ENCODE measurements at regions not wholly inside any gene's neighbourhood (a gene's known extent, or its start where the extent isn't known, plus 50 kb on each side); places are given as distances from the start of the nearest gene placed in this dataset.
"Not testable (repeated sequence)": the region's sequence is repeated elsewhere in the genome, so short reads cannot be mapped to it uniquely, and the experiment has no call there.

DNA sequence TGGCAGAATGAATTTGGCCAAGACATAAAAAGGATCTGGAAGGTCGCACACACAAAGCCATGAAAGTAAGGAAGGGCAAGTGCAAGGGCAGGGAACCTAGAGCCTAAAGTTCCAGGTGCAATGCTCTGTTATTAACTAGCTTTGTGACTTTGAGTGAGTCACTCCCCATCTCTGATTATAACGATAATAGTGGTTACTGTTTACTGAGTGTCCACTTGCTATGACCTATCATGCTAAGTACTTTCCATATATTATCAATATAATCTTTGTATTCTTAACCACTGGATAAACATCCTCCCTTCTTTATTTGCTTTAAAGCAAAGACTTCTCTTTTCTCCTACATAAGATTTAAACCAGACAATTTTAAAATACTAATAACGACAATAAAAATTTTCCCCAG is 504.6 kb upstream of the BRINP1 start:
- TF ChIP-seq, protein P1, sequence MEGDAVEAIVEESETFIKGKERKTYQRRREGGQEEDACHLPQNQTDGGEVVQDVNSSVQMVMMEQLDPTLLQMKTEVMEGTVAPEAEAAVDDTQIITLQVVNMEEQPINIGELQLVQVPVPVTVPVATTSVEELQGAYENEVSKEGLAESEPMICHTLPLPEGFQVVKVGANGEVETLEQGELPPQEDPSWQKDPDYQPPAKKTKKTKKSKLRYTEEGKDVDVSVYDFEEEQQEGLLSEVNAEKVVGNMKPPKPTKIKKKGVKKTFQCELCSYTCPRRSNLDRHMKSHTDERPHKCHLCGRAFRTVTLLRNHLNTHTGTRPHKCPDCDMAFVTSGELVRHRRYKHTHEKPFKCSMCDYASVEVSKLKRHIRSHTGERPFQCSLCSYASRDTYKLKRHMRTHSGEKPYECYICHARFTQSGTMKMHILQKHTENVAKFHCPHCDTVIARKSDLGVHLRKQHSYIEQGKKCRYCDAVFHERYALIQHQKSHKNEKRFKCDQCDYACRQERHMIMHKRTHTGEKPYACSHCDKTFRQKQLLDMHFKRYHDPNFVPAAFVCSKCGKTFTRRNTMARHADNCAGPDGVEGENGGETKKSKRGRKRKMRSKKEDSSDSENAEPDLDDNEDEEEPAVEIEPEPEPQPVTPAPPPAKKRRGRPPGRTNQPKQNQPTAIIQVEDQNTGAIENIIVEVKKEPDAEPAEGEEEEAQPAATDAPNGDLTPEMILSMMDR (conservative IDR thresholded peaks at IDR 0.05): no peak
- no peak overlapping the region for H3K27ac ChIP-seq

DNA sequence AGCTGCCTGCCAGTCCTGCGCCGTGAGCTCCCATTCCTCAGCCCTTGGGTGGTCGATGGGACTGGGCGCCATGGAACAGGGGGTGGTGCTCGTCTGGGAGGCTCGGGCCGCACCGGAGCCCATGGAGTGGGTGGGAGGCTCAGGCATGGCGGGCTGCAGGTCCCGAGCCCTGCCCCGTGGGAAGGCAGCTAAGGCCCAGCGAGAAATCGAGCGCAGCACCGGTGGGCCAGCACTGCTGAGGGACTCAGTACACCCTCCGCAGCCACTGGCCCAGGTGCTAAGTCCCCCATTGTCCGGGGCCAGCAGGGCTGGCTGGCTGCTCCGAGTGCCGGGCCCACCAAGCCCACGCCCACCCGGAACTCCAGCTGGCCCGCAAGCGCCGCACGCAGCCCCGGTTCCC is 501.0 kb upstream of the BRINP1 start:
- not testable (repeated sequence) for H3K27ac ChIP-seq

DNA sequence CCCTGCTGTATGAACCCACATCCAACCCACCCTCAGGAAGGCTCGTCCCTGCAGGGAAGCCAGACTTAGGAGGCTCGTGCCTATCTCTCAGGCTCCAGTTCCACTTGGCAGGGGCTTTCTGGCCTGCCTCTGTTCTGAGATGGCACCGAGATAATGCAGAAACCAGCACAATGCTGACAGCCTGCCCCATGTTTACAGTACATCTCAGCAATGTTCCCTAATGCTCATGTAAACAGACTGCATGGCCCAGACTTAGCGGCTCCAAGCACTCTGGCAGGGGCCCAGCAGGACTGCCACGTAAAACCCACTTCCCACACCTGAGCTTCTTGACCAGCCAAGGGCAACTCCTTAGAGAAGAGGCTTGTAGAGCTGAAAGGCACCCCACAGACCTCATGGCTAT is 499.5 kb upstream of the BRINP1 start:
- H3K27ac ChIP-seq: peak overlapping the region; percentile 57
- TF ChIP-seq, protein P1 (conservative IDR thresholded peaks at IDR 0.05): no peak

DNA sequence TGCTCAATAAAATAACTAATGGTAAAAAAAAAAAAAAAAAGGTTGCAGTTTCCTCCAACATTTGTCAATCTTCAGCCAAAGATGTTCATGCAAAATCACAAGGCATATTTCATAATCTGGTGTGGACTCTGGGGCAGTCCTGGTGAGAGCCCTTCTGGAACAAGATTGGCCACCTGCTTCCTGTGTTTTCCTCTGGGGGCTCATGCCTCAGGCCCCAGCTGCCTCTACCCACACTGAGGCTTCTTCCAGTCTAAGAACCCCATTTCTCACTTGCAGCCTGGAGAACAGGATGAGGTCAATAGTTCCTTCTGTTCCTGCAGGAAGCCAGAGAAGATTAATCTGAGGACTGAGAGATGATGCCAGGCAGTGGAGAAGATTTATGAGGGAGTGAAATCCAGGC is 492.6 kb upstream of the BRINP1 start:
- TF ChIP-seq, protein P1 (conservative IDR thresholded peaks at IDR 0.05): no peak

DNA sequence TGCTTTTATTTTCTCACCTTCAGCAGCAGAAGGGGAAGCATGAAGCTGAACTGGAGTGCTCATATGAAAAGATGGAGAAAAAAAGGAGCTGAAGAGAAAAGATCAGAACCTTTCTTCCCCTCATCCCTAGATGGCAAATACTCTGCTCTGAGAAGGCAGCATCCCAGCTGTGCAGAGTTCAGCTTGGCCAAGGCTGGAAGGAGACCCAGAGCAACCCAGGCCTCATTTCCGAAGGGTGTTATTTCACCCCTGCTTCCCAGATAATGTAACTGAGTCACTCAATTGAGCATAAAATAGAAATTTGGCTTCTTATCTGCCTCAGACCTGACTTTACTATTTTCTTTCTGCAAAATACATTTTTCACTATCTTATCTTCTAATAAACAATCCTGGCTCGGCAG is 489.9 kb upstream of the BRINP1 start:
- no peak overlapping the region for H3K27ac ChIP-seq
- TF ChIP-seq, protein P1 (conservative IDR thresholded peaks at IDR 0.05): no peak

More for the DNA sequence above, 492.6 kb upstream of the BRINP1 start:
- no peak overlapping the region for H3K27ac ChIP-seq

DNA sequence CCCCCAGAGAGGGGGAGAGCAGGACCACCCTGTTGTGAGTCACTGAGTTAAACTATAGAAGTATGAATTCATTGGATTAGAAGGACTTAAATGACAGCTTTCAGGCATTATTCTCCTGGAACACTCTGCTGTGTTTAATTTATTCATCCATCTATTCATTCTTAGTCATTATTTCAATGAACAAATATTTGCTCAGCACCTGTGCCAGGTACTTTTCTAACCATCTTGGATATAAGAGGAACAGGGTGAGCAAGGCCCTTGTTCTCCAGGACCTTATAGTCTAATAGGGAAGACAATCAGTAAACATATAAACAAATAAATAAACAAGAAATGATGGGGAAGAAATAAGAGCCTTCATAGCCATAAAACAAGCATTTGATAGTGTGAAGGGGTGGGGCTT is 483.9 kb upstream of the BRINP1 start:
- peak overlapping the region; percentile 41 for H3K27ac ChIP-seq
- TF ChIP-seq, protein P1 (conservative IDR thresholded peaks at IDR 0.05): no peak

DNA sequence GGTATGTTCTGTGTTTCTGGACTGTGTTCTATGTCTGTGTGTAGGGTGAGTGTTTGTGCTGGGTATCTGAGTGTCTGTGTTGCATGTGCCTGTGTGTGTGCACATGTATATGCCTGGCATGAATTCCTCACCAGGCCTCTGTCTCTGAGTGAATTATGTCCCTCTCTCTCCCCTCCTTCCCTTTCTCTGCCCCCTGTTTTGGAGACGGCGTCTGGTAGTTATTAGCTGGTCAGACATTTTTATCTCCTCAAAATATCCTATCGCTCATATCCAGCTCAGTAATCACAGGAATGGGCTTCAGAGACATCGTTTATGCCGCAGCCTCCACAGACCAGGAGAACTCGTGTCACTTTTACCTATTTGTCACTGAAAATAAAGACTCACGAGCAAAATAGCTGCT is 483.2 kb upstream of the BRINP1 start:
- TF ChIP-seq, protein P1 (conservative IDR thresholded peaks at IDR 0.05): no peak
- H3K27ac ChIP-seq: peak overlapping the region; percentile 41

DNA sequence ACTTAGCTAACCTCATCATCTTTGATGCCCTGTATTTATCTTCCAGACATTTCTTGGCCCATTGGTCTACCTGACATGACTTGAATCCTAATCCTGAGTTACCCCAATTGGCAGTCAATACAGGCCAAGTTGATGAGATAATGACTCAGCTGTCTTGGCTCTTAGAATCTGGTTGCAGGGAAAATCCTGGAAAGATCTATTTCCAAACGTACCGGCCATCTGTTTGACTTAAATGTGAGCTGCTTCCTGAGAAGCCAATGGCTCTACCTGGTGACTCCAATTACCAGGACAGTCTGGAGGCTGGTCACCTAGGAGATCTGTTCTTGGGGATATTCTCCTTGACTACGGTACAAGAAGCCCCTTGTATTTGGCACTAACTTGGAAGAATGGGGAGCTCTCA is 475.2 kb upstream of the BRINP1 start:
- TF ChIP-seq, protein P1 (conservative IDR thresholded peaks at IDR 0.05): no peak
- no peak overlapping the region for H3K27ac ChIP-seq

Data from VCaP (cell line).